ENCODE measurements at regions not wholly inside any gene's neighbourhood (a gene's known extent, or its start where the extent isn't known, plus 50 kb on each side); places are given as distances from the start of the nearest gene placed in this dataset.

GRCh38 chr6:22807261-22807660, 237.9 kb downstream of the HDGFL1 start:
- H2AK5ac ChIP-seq (ENCODE audit: low read depth, low read length), result no peak overlapping the region
- H3K56ac ChIP-seq (ENCODE audit: extremely low read depth, insufficient read depth, low read length), result no peak overlapping the region
- no peak overlapping the region for H2BK20ac ChIP-seq (ENCODE audit: low read depth, low read length)
- H3K14ac ChIP-seq (replicated peaks; ENCODE audit: low read depth, low read length), result 0 out of 2 replicates have a peak overlapping the region, but pooled peaks have one; percentile 6
- dilution Hi-C loops (cut with HindIII; ENCODE audit: low sequenced_read_pairs, unreplicated experiment) (no loop called here), intact Hi-C loops (cut with micrococcal nuclease) (no loop called here), in situ Hi-C loops (cut with MboI; ENCODE audit: low sequenced_read_pairs) (no loop called here)
- ATAC-seq (ENCODE audit: low read depth), result no peak
- H2AK9ac ChIP-seq (replicated peaks; ENCODE audit: low read depth, low read length, poor library complexity), result no peak overlapping the region
- POLR2A ChIA-PET (ENCODE audit: unreplicated experiment), result no interaction called here
- H3K4me1 ChIP-seq (ENCODE audit: control insufficient read depth, insufficient read depth, low read length), result no peaks in the 10 kb centered on the region
- CTCF ChIA-PET, result no interaction called here
- H4K20me1 ChIP-seq (ENCODE audit: insufficient read depth, low read length), result no peaks in the 10 kb centered on the region
- no peaks in the 10 kb centered on the region for H3K9me3 ChIP-seq (ENCODE audit: control insufficient read depth, insufficient read depth, low read length)
- no peak overlapping the region for H2AFZ ChIP-seq (replicated peaks; ENCODE audit: low read length, poor library complexity)
- H4K5ac ChIP-seq (ENCODE audit: low read depth, low read length), result no peak overlapping the region
- H3K36me3 ChIP-seq (ENCODE audit: control insufficient read depth, insufficient read depth, low read length), result no peaks in the 10 kb centered on the region
- no peak overlapping the region for H2BK120ac ChIP-seq (ENCODE audit: low read depth, low read length)
- no CpG with 5 or more reads among the region's 1 CpG for WGBS, 2 experiments (ENCODE audit: extremely low coverage in 2 of 2, insufficient read length in 1 of 2)
- H3K79me1 ChIP-seq (ENCODE audit: low read depth in 1 of 2, low read length in 2 of 2), result no peaks in the 10 kb centered on the region
- no peak overlapping the region for H4K8ac ChIP-seq (ENCODE audit: low read depth in 2 of 2, low read length in 2 of 2)
- TF ChIP-seq SMC3 (IDR thresholded peaks at IDR 0.05; ENCODE audit: low read depth, low read length) (no peak), NFE2L2 (IDR thresholded peaks at IDR 0.05; ENCODE audit: low read depth, low read length) (no peak)
- no peak overlapping the region for H3K4me2 ChIP-seq (ENCODE audit: low read depth, low read length)
- no peak for DNase-seq
- H3K9ac ChIP-seq (ENCODE audit: low read depth, low read length), result no peak overlapping the region
- H3K9me1 ChIP-seq (ENCODE audit: insufficient read depth, low read length), result no peaks in the 10 kb centered on the region
- no peak overlapping the region for H4K91ac ChIP-seq (ENCODE audit: insufficient read depth, low read depth, low read length)
- H3K4me3 ChIP-seq (ENCODE audit: insufficient read depth, low read depth, low read length), result no peak overlapping the region
- no peak overlapping the region for H3K4ac ChIP-seq (ENCODE audit: low read depth, low read length)
- H2BK5ac ChIP-seq (ENCODE audit: low read depth, low read length, poor library complexity, severe bottlenecking), result no peak overlapping the region
- H3K27ac ChIP-seq (ENCODE audit: insufficient read depth, low read length), result no peak overlapping the region
- H3K18ac ChIP-seq (ENCODE audit: low read depth, low read length), result no peak overlapping the region
- BruUV-seq (replicated peaks), result no TSS peak
- H3K27me3 ChIP-seq (ENCODE audit: control insufficient read depth, insufficient read depth, low read length), result no peaks in the 10 kb centered on the region
- H2BK15ac ChIP-seq (ENCODE audit: low read depth, low read length), result no peak overlapping the region
- no peak overlapping the region for H3K23ac ChIP-seq (ENCODE audit: low read depth, low read length)
